SH-SY5Y (cell line): ENCODE measurements at regions not wholly inside any gene's neighbourhood (a gene's known extent, or its start where the extent isn't known, plus 50 kb on each side); places are given as distances from the start of the nearest gene placed in this dataset.

Experiments
- GATA2 ChIP-seq: IDR thresholded peaks from 2 replicates; pipeline ENCODE4 v1.6.1; 2011; ENCODE audit warnings: mild to moderate bottlenecking, low read depth, low read length
- GATA3 ChIP-seq: IDR thresholded peaks from 2 replicates; pipeline ENCODE4 v1.6.1; 2011; ENCODE audit warnings: low read depth, mild to moderate bottlenecking, low read length, moderate library complexity

DNA sequence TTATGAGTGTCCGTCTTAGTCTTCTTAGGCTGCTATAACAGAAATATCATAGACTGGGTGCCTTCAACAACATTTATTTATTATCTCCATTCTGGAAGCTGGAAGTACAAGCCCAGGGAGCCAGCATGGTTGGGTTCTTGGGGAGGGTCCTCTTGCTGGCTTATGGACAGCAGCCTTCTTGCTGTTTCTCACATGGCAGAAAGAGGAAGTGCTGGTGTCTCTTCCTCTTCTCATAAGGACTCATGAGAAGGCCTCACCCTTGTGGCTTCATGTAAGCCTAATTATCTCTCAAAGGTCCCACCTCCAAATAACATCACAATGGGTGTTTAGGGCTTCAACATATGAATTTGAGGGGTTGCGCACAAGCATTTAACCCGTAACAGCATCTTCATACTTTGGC is 207.0 kb upstream of the COX10 start:
- TF ChIP-seq GATA2 (no peak), GATA3 (no peak)
